ENCODE measurements at regions not wholly inside any gene's neighbourhood (a gene's known extent, or its start where the extent isn't known, plus 50 kb on each side); places are given as distances from the start of the nearest gene placed in this dataset.

- TF ChIP-seq POLR2A (IDR thresholded peaks at IDR 0.05; ENCODE audit: low read length), result no peak
- no peak for TF ChIP-seq GATA1 (IDR thresholded peaks at IDR 0.05; ENCODE audit: low read depth, low read length)
- no peak for DNase-seq
Measured at GRCh38 chr9:19998153-19998552, 209.3 kb upstream of the SLC24A2 start.

GRCh38 chr9:19995619-19996018, 206.8 kb upstream of the SLC24A2 start:
- no peak for TF ChIP-seq POLR2A (IDR thresholded peaks at IDR 0.05; ENCODE audit: low read length)
- TF ChIP-seq GATA1 (IDR thresholded peaks at IDR 0.05; ENCODE audit: low read depth, low read length), result no peak
- DNase-seq, result no peak

- TF ChIP-seq POLR2A (IDR thresholded peaks at IDR 0.05; ENCODE audit: low read length) (no peak), GATA1 (IDR thresholded peaks at IDR 0.05; ENCODE audit: low read depth, low read length) (no peak)
- DNase-seq, result no peak
Measured at GRCh38 chr9:19994296-19994695, 205.5 kb upstream of the SLC24A2 start.

GRCh38 chr9:19992556-19992955, 203.7 kb upstream of the SLC24A2 start:
- no peak for TF ChIP-seq POLR2A (IDR thresholded peaks at IDR 0.05; ENCODE audit: low read length)
- TF ChIP-seq GATA1 (IDR thresholded peaks at IDR 0.05; ENCODE audit: low read depth, low read length), result no peak
- no peak for DNase-seq

GRCh38 chr9:19989213-19989612, 200.4 kb upstream of the SLC24A2 start:
- DNase-seq, result no peak
- TF ChIP-seq GATA1 (IDR thresholded peaks at IDR 0.05; ENCODE audit: low read depth, low read length), result no peak
- TF ChIP-seq POLR2A (IDR thresholded peaks at IDR 0.05; ENCODE audit: low read length), result no peak

GRCh38 chr9:19988281-19988680, 199.4 kb upstream of the SLC24A2 start:
- no peak for DNase-seq

GRCh38 chr9:19985081-19985480, 196.2 kb upstream of the SLC24A2 start:
- DNase-seq, result no peak
- no peak for TF ChIP-seq POLR2A (IDR thresholded peaks at IDR 0.05; ENCODE audit: low read length)
- TF ChIP-seq GATA1 (IDR thresholded peaks at IDR 0.05; ENCODE audit: low read depth, low read length), result no peak

More at GRCh38 chr9:19988281-19988680, 199.4 kb upstream of the SLC24A2 start:
- no peak for TF ChIP-seq POLR2A (IDR thresholded peaks at IDR 0.05; ENCODE audit: low read length)
- no peak for TF ChIP-seq GATA1 (IDR thresholded peaks at IDR 0.05; ENCODE audit: low read depth, low read length)

- TF ChIP-seq GATA1 (IDR thresholded peaks at IDR 0.05; ENCODE audit: low read depth, low read length), result no peak
- no peak for TF ChIP-seq POLR2A (IDR thresholded peaks at IDR 0.05; ENCODE audit: low read length)
- DNase-seq, result no peak
Measured at GRCh38 chr9:19976226-19976625, 187.4 kb upstream of the SLC24A2 start.

GRCh38 chr9:19975499-19975898, 186.7 kb upstream of the SLC24A2 start:
- TF ChIP-seq POLR2A (IDR thresholded peaks at IDR 0.05; ENCODE audit: low read length) (no peak), GATA1 (IDR thresholded peaks at IDR 0.05; ENCODE audit: low read depth, low read length) (no peak)
- DNase-seq, result no peak

GRCh38 chr9:19969721-19970120, 180.9 kb upstream of the SLC24A2 start:
- no peak for DNase-seq
- no peak for TF ChIP-seq GATA1 (IDR thresholded peaks at IDR 0.05; ENCODE audit: low read depth, low read length)
- no peak for TF ChIP-seq POLR2A (IDR thresholded peaks at IDR 0.05; ENCODE audit: low read length)

GRCh38 chr9:19967888-19968459, 179.1 kb upstream of the SLC24A2 start:
- TF ChIP-seq POLR2A (IDR thresholded peaks at IDR 0.05; ENCODE audit: low read length) (no peak), GATA1 (IDR thresholded peaks at IDR 0.05; ENCODE audit: low read depth, low read length) (no peak)
- DNase-seq, result no peak

GRCh38 chr9:19967216-19967887, 178.5 kb upstream of the SLC24A2 start:
- TF ChIP-seq POLR2A (IDR thresholded peaks at IDR 0.05; ENCODE audit: low read length) (no peak), GATA1 (IDR thresholded peaks at IDR 0.05; ENCODE audit: low read depth, low read length) (no peak)
- DNase-seq, result no peak

GRCh38 chr9:19965336-19965735, 176.5 kb upstream of the SLC24A2 start:
- TF ChIP-seq GATA1 (IDR thresholded peaks at IDR 0.05; ENCODE audit: low read depth, low read length) (no peak), POLR2A (IDR thresholded peaks at IDR 0.05; ENCODE audit: low read length) (no peak)
- DNase-seq, result no peak

- TF ChIP-seq GATA1 (IDR thresholded peaks at IDR 0.05; ENCODE audit: low read depth, low read length) (no peak), POLR2A (IDR thresholded peaks at IDR 0.05; ENCODE audit: low read length) (no peak)
- DNase-seq, result no peak
Measured at GRCh38 chr9:19947996-19948395, 159.2 kb upstream of the SLC24A2 start.

GRCh38 chr9:19946441-19947109, 157.7 kb upstream of the SLC24A2 start:
- DNase-seq, result no peak
- TF ChIP-seq POLR2A (IDR thresholded peaks at IDR 0.05; ENCODE audit: low read length) (no peak), GATA1 (IDR thresholded peaks at IDR 0.05; ENCODE audit: low read depth, low read length) (no peak)

Measured in erythroblast (primary cell).